ENCODE measurements at regions not wholly inside any gene's neighbourhood (a gene's known extent, or its start where the extent isn't known, plus 50 kb on each side); places are given as distances from the start of the nearest gene placed in this dataset.

DNA sequence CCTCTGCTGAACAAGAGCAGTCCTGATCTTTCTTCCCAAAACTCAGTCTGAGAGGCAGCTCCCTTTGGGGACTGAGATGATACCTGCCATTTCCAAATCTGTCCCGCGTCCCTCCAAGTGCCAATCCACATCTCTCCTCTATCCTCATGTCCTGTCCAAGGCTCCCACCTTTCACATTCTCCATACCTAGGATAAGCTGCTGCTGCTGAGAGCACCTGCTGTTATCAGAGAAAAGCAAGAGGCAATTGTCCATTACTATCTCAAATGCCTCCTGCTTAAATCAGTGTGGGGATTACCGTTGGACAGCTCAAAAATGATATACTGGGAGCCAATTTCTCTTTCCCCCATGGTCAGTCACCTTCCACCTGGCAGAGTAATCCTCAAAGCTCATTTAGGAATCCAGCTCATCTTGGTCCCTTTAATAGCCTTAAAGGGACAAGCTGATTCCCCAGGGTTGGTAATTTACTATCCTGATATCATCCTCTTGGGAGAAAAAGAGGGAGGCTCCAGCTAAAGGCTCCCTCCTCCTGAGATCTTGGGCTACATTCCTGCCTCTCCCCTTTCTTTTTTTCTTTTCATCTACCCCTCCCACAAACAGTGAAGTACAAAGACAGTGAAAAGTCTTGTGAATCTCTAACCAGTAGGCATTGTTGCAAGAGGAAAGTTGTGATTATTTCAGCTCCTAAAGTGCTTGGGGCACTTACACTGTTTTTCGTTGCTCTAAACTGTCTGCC is 278.1 kb upstream of the CAMK1G start:
- TF ChIP-seq ELF4 (IDR thresholded peaks at IDR 0.05): no peak
- no peak for TF ChIP-seq SUZ12 (IDR thresholded peaks at IDR 0.05)
- no peak for TF ChIP-seq BHLHE40 (IDR thresholded peaks at IDR 0.05; ENCODE audit: borderline replicate concordance)
- no peak for TF ChIP-seq SP1 (IDR thresholded peaks at IDR 0.05)
- TF ChIP-seq FOXM1 (IDR thresholded peaks at IDR 0.05; ENCODE audit: borderline replicate concordance): no peak
- no peak for TF ChIP-seq FOXA1 (IDR thresholded peaks at IDR 0.05)
- TF ChIP-seq, protein P1, sequence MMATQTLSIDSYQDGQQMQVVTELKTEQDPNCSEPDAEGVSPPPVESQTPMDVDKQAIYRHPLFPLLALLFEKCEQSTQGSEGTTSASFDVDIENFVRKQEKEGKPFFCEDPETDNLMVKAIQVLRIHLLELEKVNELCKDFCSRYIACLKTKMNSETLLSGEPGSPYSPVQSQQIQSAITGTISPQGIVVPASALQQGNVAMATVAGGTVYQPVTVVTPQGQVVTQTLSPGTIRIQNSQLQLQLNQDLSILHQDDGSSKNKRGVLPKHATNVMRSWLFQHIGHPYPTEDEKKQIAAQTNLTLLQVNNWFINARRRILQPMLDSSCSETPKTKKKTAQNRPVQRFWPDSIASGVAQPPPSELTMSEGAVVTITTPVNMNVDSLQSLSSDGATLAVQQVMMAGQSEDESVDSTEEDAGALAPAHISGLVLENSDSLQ (IDR thresholded peaks at IDR 0.05): no peak
- TF ChIP-seq ARNT (IDR thresholded peaks at IDR 0.05): no peak
- no peak for TF ChIP-seq HDGF (IDR thresholded peaks at IDR 0.05; ENCODE audit: borderline replicate concordance)
- TF ChIP-seq L3MBTL2 (conservative IDR thresholded peaks at IDR 0.05): no peak
